ENCODE measurements at regions not wholly inside any gene's neighbourhood (a gene's known extent, or its start where the extent isn't known, plus 50 kb on each side); places are given as distances from the start of the nearest gene placed in this dataset.

DNA sequence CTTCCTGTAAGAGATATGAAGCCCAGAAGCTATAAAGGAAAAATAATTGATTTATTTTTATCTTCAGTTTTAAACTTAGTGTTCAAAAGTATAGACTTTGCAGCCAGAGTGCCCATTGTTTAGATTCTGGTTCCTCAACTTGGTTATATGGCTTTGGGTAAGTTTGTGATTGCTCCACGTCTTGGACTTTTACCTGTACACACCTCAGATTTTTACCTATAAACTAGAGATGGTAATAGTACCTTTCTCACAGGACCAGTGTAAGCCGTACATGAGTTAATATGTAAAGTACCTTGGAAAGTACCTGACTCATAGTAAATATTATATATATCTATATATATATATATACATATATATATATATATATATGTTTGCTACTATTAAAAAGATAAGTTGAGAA is 283.8 kb downstream of the RAP2B start:
- H4K20me1 ChIP-seq (ENCODE audit: control insufficient read depth, insufficient read depth) = no peaks in the 10 kb centered on the region
- SMC1A ChIA-PET (ENCODE audit: uncharacterized antibody, unreplicated experiment) = interaction anchor here (0.8 kb wide), 1 partner anchor 11 kb away, joined by 4 read pairs; no protein-coding TSS in a partner anchor
- WGBS (ENCODE audit: insufficient coverage, insufficient replicate concordance, low lambda C conversion rate, missing lambda C conversion rate) = 33% methylated on average over 2 of the region's 2 CpGs
- no peak overlapping the region for H3K27ac ChIP-seq (ENCODE audit: control insufficient read depth, insufficient read depth)
- RAD21 ChIA-PET (ENCODE audit: unreplicated experiment) = no interaction called here
- H3K9ac ChIP-seq (ENCODE audit: control insufficient read depth, insufficient read depth, low read length) = no peak overlapping the region
- H3K4me1 ChIP-seq (ENCODE audit: control insufficient read depth, insufficient read depth, low read length) = no peaks in the 10 kb centered on the region
- intact Hi-C loops (cut with micrococcal nuclease; ENCODE audit: unreplicated experiment) = no loop called here
- H3K9me3 ChIP-seq (replicated peaks; ENCODE audit: control insufficient read depth, insufficient read depth, low read length) = no peaks in the 10 kb centered on the region
- no peak for TF ChIP-seq EED (IDR thresholded peaks at IDR 0.05; ENCODE audit: low read depth)
- TF ChIP-seq, protein P1, sequence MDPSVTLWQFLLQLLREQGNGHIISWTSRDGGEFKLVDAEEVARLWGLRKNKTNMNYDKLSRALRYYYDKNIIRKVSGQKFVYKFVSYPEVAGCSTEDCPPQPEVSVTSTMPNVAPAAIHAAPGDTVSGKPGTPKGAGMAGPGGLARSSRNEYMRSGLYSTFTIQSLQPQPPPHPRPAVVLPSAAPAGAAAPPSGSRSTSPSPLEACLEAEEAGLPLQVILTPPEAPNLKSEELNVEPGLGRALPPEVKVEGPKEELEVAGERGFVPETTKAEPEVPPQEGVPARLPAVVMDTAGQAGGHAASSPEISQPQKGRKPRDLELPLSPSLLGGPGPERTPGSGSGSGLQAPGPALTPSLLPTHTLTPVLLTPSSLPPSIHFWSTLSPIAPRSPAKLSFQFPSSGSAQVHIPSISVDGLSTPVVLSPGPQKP (IDR thresholded peaks at IDR 0.05; ENCODE audit: low read depth, low read length) = no peak
- TF ChIP-seq, protein P2, sequence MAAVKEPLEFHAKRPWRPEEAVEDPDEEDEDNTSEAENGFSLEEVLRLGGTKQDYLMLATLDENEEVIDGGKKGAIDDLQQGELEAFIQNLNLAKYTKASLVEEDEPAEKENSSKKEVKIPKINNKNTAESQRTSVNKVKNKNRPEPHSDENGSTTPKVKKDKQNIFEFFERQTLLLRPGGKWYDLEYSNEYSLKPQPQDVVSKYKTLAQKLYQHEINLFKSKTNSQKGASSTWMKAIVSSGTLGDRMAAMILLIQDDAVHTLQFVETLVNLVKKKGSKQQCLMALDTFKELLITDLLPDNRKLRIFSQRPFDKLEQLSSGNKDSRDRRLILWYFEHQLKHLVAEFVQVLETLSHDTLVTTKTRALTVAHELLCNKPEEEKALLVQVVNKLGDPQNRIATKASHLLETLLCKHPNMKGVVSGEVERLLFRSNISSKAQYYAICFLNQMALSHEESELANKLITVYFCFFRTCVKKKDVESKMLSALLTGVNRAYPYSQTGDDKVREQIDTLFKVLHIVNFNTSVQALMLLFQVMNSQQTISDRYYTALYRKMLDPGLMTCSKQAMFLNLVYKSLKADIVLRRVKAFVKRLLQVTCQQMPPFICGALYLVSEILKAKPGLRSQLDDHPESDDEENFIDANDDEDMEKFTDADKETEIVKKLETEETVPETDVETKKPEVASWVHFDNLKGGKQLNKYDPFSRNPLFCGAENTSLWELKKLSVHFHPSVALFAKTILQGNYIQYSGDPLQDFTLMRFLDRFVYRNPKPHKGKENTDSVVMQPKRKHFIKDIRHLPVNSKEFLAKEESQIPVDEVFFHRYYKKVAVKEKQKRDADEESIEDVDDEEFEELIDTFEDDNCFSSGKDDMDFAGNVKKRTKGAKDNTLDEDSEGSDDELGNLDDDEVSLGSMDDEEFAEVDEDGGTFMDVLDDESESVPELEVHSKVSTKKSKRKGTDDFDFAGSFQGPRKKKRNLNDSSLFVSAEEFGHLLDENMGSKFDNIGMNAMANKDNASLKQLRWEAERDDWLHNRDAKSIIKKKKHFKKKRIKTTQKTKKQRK (IDR thresholded peaks at IDR 0.05; ENCODE audit: low read depth, low read length) = no peak
- TF ChIP-seq MTA2 (IDR thresholded peaks at IDR 0.05; ENCODE audit: low read depth) = no peak
- no peak for TF ChIP-seq SIX5 (IDR thresholded peaks at IDR 0.05; ENCODE audit: low read depth, low read length, severe bottlenecking)
- TF ChIP-seq, protein P3, sequence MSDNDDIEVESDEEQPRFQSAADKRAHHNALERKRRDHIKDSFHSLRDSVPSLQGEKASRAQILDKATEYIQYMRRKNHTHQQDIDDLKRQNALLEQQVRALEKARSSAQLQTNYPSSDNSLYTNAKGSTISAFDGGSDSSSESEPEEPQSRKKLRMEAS (IDR thresholded peaks at IDR 0.05; ENCODE audit: low read depth, low read length) = no peak
- TF ChIP-seq MYB (IDR thresholded peaks at IDR 0.05; ENCODE audit: borderline replicate concordance, low read depth, low read length) = no peak
- H2AFZ ChIP-seq (ENCODE audit: control insufficient read depth, low read depth, low read length) = no peak overlapping the region
- DNase-seq (ENCODE audit: low read depth, low spot score) (no peak), FAIRE-seq (no peak), ATAC-seq (no peak)
- in situ Hi-C loops (cut with MboI) = no loop called here
- no peaks in the 10 kb centered on the region for H3K79me2 ChIP-seq (ENCODE audit: control insufficient read depth, insufficient read depth, low read length)
- no TSS peak for BruUV-seq (replicated peaks)
- POLR2A ChIA-PET = no interaction called here
- H3K36me3 ChIP-seq (ENCODE audit: control insufficient read depth in 2 of 2, insufficient read depth in 2 of 2, low read length in 1 of 2) = no peaks in the 10 kb centered on the region
- H3K27me3 ChIP-seq (replicated peaks in 1 of 2; ENCODE audit: control insufficient read depth in 2 of 2, insufficient read depth in 2 of 2, low read length in 1 of 2) = no peaks in the 10 kb centered on the region
- no peak overlapping the region for H3K4me3 ChIP-seq
- CTCF ChIA-PET = no interaction called here
- H3K4me2 ChIP-seq (ENCODE audit: control insufficient read depth, insufficient read depth) = no peak overlapping the region

Measured in GM12878 (cell line).